ENCODE measurements at regions not wholly inside any gene's neighbourhood (a gene's known extent, or its start where the extent isn't known, plus 50 kb on each side); places are given as distances from the start of the nearest gene placed in this dataset.

GRCh38 chr2:105177536-105178254, 63.8 kb upstream of the GPR45 start:
- Histone ChIP-seq H3K36me3 (ENCODE audit: control insufficient read depth, insufficient read depth, low read length) (no peaks in the 10 kb centered on the region), H3K9me3 (ENCODE audit: control insufficient read depth, low read length) (peaks cover 4% of the 10 kb centered on the region), H3K27ac (ENCODE audit: low read depth, low read length) (no peak overlapping the region), H3K4me1 (ENCODE audit: control insufficient read depth, insufficient read depth, low read length) (no peaks in the 10 kb centered on the region), H3K9ac (ENCODE audit: extremely low read depth, low read length, poor library complexity, severe bottlenecking) (no peak overlapping the region), H3K27me3 (ENCODE audit: control insufficient read depth, insufficient read depth, low read length, poor library complexity, severe bottlenecking) (peaks cover 4% of the 10 kb centered on the region), H3K4me3 (ENCODE audit: low read length) (peak overlapping the region; percentile 61)
- Mint-ChIP-seq H3K36me3 (ENCODE audit: low read depth) (peaks cover 2% of the 10 kb centered on the region), H3K4me1 (peaks cover 40% of the 10 kb centered on the region), H3K4me3 (peak overlapping the region; percentile 29), H3K27ac (peak overlapping the region; percentile 10), H3K27me3 (ENCODE audit: insufficient read depth) (peaks cover 31% of the 10 kb centered on the region), H3K9me3 (peaks cover 13% of the 10 kb centered on the region)
- peak; percentile 92 for DNase-seq
- TF ChIP-seq CTCF (conservative IDR thresholded peaks at IDR 0.05), result no peak
- 12 to 21% methylated on average over 5 to 9 of the region's 12 CpGs for WGBS, 2 experiments (ENCODE audit: insufficient coverage in 1 of 2, insufficient read length in 1 of 2)

GRCh38 chr2:105179469-105180372, 61.8 kb upstream of the GPR45 start:
- no peaks in the 10 kb centered on the region for H3K9me3 Mint-ChIP-seq
- no peak overlapping the region for H3K4me3 ChIP-seq (ENCODE audit: low read length)
- H3K27ac Mint-ChIP-seq, result no peak overlapping the region
- no peaks in the 10 kb centered on the region for H3K4me1 ChIP-seq (ENCODE audit: control insufficient read depth, insufficient read depth, low read length)
- H3K27me3 Mint-ChIP-seq (ENCODE audit: insufficient read depth), result peaks cover 31% of the 10 kb centered on the region
- H3K4me3 Mint-ChIP-seq, result no peak overlapping the region
- H3K27ac ChIP-seq (ENCODE audit: low read depth, low read length), result no peak overlapping the region
- 84 to 92% methylated on average over 7 to 14 of the region's 15 CpGs for WGBS, 2 experiments (ENCODE audit: insufficient coverage in 1 of 2, insufficient read length in 1 of 2)
- H3K36me3 ChIP-seq (ENCODE audit: control insufficient read depth, insufficient read depth, low read length), result no peaks in the 10 kb centered on the region
- H3K4me1 Mint-ChIP-seq, result peaks cover 42% of the 10 kb centered on the region
- peaks cover 4% of the 10 kb centered on the region for H3K27me3 ChIP-seq (ENCODE audit: control insufficient read depth, insufficient read depth, low read length, poor library complexity, severe bottlenecking)
- peak; percentile 79 for TF ChIP-seq CTCF (conservative IDR thresholded peaks at IDR 0.05)
- no peaks in the 10 kb centered on the region for H3K9me3 ChIP-seq (ENCODE audit: control insufficient read depth, low read length)
- H3K9ac ChIP-seq (ENCODE audit: extremely low read depth, low read length, poor library complexity, severe bottlenecking), result no peak overlapping the region
- H3K36me3 Mint-ChIP-seq (ENCODE audit: low read depth), result no peaks in the 10 kb centered on the region
- peak; percentile 74 for DNase-seq

- Histone ChIP-seq H3K9ac (ENCODE audit: extremely low read depth, low read length, poor library complexity, severe bottlenecking) (no peak overlapping the region), H3K4me1 (ENCODE audit: control insufficient read depth, insufficient read depth, low read length) (no peaks in the 10 kb centered on the region), H3K9me3 (ENCODE audit: control insufficient read depth, low read length) (no peaks in the 10 kb centered on the region), H3K36me3 (ENCODE audit: control insufficient read depth, insufficient read depth, low read length) (no peaks in the 10 kb centered on the region), H3K27me3 (ENCODE audit: control insufficient read depth, insufficient read depth, low read length, poor library complexity, severe bottlenecking) (peaks cover 4% of the 10 kb centered on the region), H3K4me3 (ENCODE audit: low read length) (no peak overlapping the region), H3K27ac (ENCODE audit: low read depth, low read length) (no peak overlapping the region)
- no peak overlapping the region for H3K4me3 Mint-ChIP-seq
- H3K27ac Mint-ChIP-seq, result no peak overlapping the region
- no peak for TF ChIP-seq CTCF (conservative IDR thresholded peaks at IDR 0.05)
- H3K4me1 Mint-ChIP-seq, result peaks cover 43% of the 10 kb centered on the region
- no peaks in the 10 kb centered on the region for H3K36me3 Mint-ChIP-seq (ENCODE audit: low read depth)
- DNase-seq, result no peak
- no peaks in the 10 kb centered on the region for H3K9me3 Mint-ChIP-seq
- 79 to 81% methylated on average over 2 to 11 of the region's 11 CpGs for WGBS, 2 experiments (ENCODE audit: insufficient coverage in 1 of 2, insufficient read length in 1 of 2)
- H3K27me3 Mint-ChIP-seq (ENCODE audit: insufficient read depth), result peaks cover 26% of the 10 kb centered on the region
These were observed 61.0 kb upstream of the GPR45 start for GRCh38 chr2:105180491-105180972.
